ENCODE measurements at regions not wholly inside any gene's neighbourhood (a gene's known extent, or its start where the extent isn't known, plus 50 kb on each side); places are given as distances from the start of the nearest gene placed in this dataset.
"Not testable (repeated sequence)": the region's sequence is repeated elsewhere in the genome, so short reads cannot be mapped to it uniquely, and the experiment has no call there.

- intact Hi-C loops (cut with DNase I; ENCODE audit: low total_unique reads), result no loop called here
Measured at GRCh38 chr2:212794471-212794870, 255.9 kb upstream of the ERBB4 start.

GRCh38 chr2:212791569-212791968 lies 253.0 kb upstream of the ERBB4 start:
- in situ Hi-C loops (cut with MboI; ENCODE audit: low pct_ligation_motif_present in 1 of 4, low pct_unique_long_range_greater_than_20kb in 1 of 4, low sequenced_read_pairs in 3 of 4) (no loop called here), intact Hi-C loops (cut with DNase I; ENCODE audit: low total_unique reads) (no loop called here)
- Histone ChIP-seq H3K4me1 (no peaks in the 10 kb centered on the region), H3K27me3 (no peaks in the 10 kb centered on the region), H3K27ac (no peak overlapping the region), H3K4me3 (no peak overlapping the region), H3K9me3 (no peaks in the 10 kb centered on the region), H3K36me3 (no peaks in the 10 kb centered on the region)
- no peak for TF ChIP-seq EP300 (IDR thresholded peaks at IDR 0.05; ENCODE audit: low read depth)
- no peak for TF ChIP-seq CTCF (IDR thresholded peaks at IDR 0.05)
- no peak for TF ChIP-seq POLR2A (IDR thresholded peaks at IDR 0.05)
- TF ChIP-seq POLR2AphosphoS5 (IDR thresholded peaks at IDR 0.05), result no peak
- WGBS, 2 donors (ENCODE audit: low coverage in 1 of 2), result 81 to 86% methylated on average over 6 of the region's 6 CpGs
- no peak for DNase-seq

More at GRCh38 chr2:212794471-212794870, 255.9 kb upstream of the ERBB4 start:
- H3K4me3 ChIP-seq, result no peak overlapping the region
- TF ChIP-seq POLR2AphosphoS5 (IDR thresholded peaks at IDR 0.05), result no peak
- no peak for TF ChIP-seq EP300 (IDR thresholded peaks at IDR 0.05; ENCODE audit: low read depth)
- no peak for TF ChIP-seq CTCF (IDR thresholded peaks at IDR 0.05)
- no peak for TF ChIP-seq POLR2A (IDR thresholded peaks at IDR 0.05)
- no peaks in the 10 kb centered on the region for H3K27me3 ChIP-seq
- H3K9me3 ChIP-seq, result no peaks in the 10 kb centered on the region
- no peak overlapping the region for H3K27ac ChIP-seq
- no peak for DNase-seq
- in situ Hi-C loops (cut with MboI; ENCODE audit: low pct_ligation_motif_present in 1 of 4, low pct_unique_long_range_greater_than_20kb in 1 of 4, low sequenced_read_pairs in 3 of 4), result no loop called here
- no peaks in the 10 kb centered on the region for H3K4me1 ChIP-seq
- H3K36me3 ChIP-seq, result no peaks in the 10 kb centered on the region

- H3K27me3 ChIP-seq; H3K27ac ChIP-seq; intact Hi-C loops (cut with DNase I; ENCODE audit: low total_unique reads); in situ Hi-C loops (cut with MboI; ENCODE audit: low pct_ligation_motif_present in 1 of 4, low pct_unique_long_range_greater_than_20kb in 1 of 4, low sequenced_read_pairs in 3 of 4); DNase-seq; H3K4me1 ChIP-seq; H3K36me3 ChIP-seq; H3K4me3 ChIP-seq; H3K9me3 ChIP-seq: not testable (repeated sequence)
- 77 to 79% methylated on average over 5 of the region's 5 CpGs for WGBS, 2 donors (ENCODE audit: low coverage in 1 of 2)
Measured at GRCh38 chr2:212786088-212786487, 247.5 kb upstream of the ERBB4 start.

GRCh38 chr2:212777020-212777491 lies 238.5 kb upstream of the ERBB4 start:
- Histone ChIP-seq H3K9me3 (no peaks in the 10 kb centered on the region), H3K4me1 (no peaks in the 10 kb centered on the region), H3K36me3 (no peaks in the 10 kb centered on the region), H3K4me3 (no peak overlapping the region), H3K27me3 (no peaks in the 10 kb centered on the region), H3K27ac (no peak overlapping the region)
- WGBS, 2 donors (ENCODE audit: low coverage in 1 of 2), result 14 to 23% methylated on average over 3 of the region's 3 CpGs
- no peak for TF ChIP-seq POLR2A (IDR thresholded peaks at IDR 0.05)
- TF ChIP-seq EP300 (IDR thresholded peaks at IDR 0.05; ENCODE audit: low read depth), result no peak
- peak; percentile 52 to 65 (median 54) for TF ChIP-seq CTCF (IDR thresholded peaks at IDR 0.05)
- TF ChIP-seq POLR2AphosphoS5 (IDR thresholded peaks at IDR 0.05), result no peak
- intact Hi-C loops (cut with DNase I; ENCODE audit: low total_unique reads) (loop anchor here (5.0 kb wide), 1 partner anchor 375 kb away; the partner anchor contains the start of gene IKZF2), in situ Hi-C loops (cut with MboI; ENCODE audit: low pct_ligation_motif_present in 1 of 4, low pct_unique_long_range_greater_than_20kb in 1 of 4, low sequenced_read_pairs in 3 of 4) (loop anchor here in 2 of 4 donors (10.0 kb wide), 1 partner anchor 378 kb away; the partner anchor contains the start of gene IKZF2 (in 2 of the 2))
- no peak for DNase-seq

GRCh38 chr2:212773808-212774339 lies 235.3 kb upstream of the ERBB4 start:
- in situ Hi-C loops (cut with MboI; ENCODE audit: low pct_ligation_motif_present in 1 of 4, low pct_unique_long_range_greater_than_20kb in 1 of 4, low sequenced_read_pairs in 3 of 4), result loop anchor here in 3 of 4 donors (5.0 to 10.0 kb wide), 2 partner anchors 378 to 381 kb away; partner anchors contain the start of gene IKZF2 (in 3 of the 3)
- no peak for TF ChIP-seq CTCF (IDR thresholded peaks at IDR 0.05)
- no peak for TF ChIP-seq POLR2A (IDR thresholded peaks at IDR 0.05)
- no peak for TF ChIP-seq EP300 (IDR thresholded peaks at IDR 0.05; ENCODE audit: low read depth)

More at GRCh38 chr2:212773808-212774339, 235.3 kb upstream of the ERBB4 start:
- Histone ChIP-seq H3K27me3 (no peaks in the 10 kb centered on the region), H3K36me3 (no peaks in the 10 kb centered on the region), H3K27ac (no peak overlapping the region), H3K9me3 (no peaks in the 10 kb centered on the region), H3K4me3 (no peak overlapping the region), H3K4me1 (no peaks in the 10 kb centered on the region)
- no peak for DNase-seq
- intact Hi-C loops (cut with DNase I; ENCODE audit: low total_unique reads), result no loop called here
- 85% methylated on average over 1 of the region's 1 CpG; no CpG with 5 or more reads in 1 of the 2 donors for WGBS, 2 donors (ENCODE audit: low coverage in 1 of 2)

Measured in transverse colon (tissue), 4 donors.